ENCODE measurements at regions not wholly inside any gene's neighbourhood (a gene's known extent, or its start where the extent isn't known, plus 50 kb on each side); places are given as distances from the start of the nearest gene placed in this dataset.

GRCh38 chr6:81666481-81666880 is 86.0 kb downstream of the TENT5A start:
- Histone ChIP-seq H3K9ac (no peak overlapping the region), H4K20me1 (no peaks in the 10 kb centered on the region), H3K27me3 (no peaks in the 10 kb centered on the region), H3K27ac (no peak overlapping the region), H3K4me1 (no peaks in the 10 kb centered on the region), H3K36me3 (no peaks in the 10 kb centered on the region), H3K4me3 (no peak overlapping the region), H3K4me2 (no peak overlapping the region), H3K9me3 (replicated peaks in 1 of 11) (no peaks in the 10 kb centered on the region)
- no peak for TF ChIP-seq Cebpa-rat (IDR thresholded peaks at IDR 0.05)

GRCh38 chr6:81656231-81656630 is 96.2 kb downstream of the TENT5A start:
- Histone ChIP-seq H3K9ac (no peak overlapping the region), H3K9me3 (replicated peaks in 1 of 11) (no peaks in the 10 kb centered on the region), H3K27me3 (no peaks in the 10 kb centered on the region), H3K4me1 (no peaks in the 10 kb centered on the region), H3K36me3 (no peaks in the 10 kb centered on the region), H3K4me3 (no peak overlapping the region), H3K27ac (no peak overlapping the region), H3K4me2 (no peak overlapping the region), H4K20me1 (no peaks in the 10 kb centered on the region)
- no peak for TF ChIP-seq Cebpa-rat (IDR thresholded peaks at IDR 0.05)

GRCh38 chr6:81655696-81656095 is 96.8 kb downstream of the TENT5A start:
- H3K9ac ChIP-seq, result no peak overlapping the region
- H3K27ac ChIP-seq, result no peak overlapping the region
- H3K4me1 ChIP-seq, result no peaks in the 10 kb centered on the region
- H3K4me2 ChIP-seq, result no peak overlapping the region
- H3K9me3 ChIP-seq (replicated peaks in 1 of 11), result no peaks in the 10 kb centered on the region
- H3K27me3 ChIP-seq, result no peaks in the 10 kb centered on the region
- no peaks in the 10 kb centered on the region for H3K36me3 ChIP-seq
- no peak for TF ChIP-seq Cebpa-rat (IDR thresholded peaks at IDR 0.05)
- no peaks in the 10 kb centered on the region for H4K20me1 ChIP-seq
- no peak overlapping the region for H3K4me3 ChIP-seq

- Histone ChIP-seq H3K27ac (no peak overlapping the region), H4K20me1 (no peaks in the 10 kb centered on the region), H3K27me3 (no peaks in the 10 kb centered on the region), H3K4me1 (no peaks in the 10 kb centered on the region), H3K4me2 (no peak overlapping the region), H3K9me3 (replicated peaks in 1 of 11) (no peaks in the 10 kb centered on the region), H3K4me3 (no peak overlapping the region), H3K9ac (no peak overlapping the region), H3K36me3 (no peaks in the 10 kb centered on the region)
- no peak for TF ChIP-seq Cebpa-rat (IDR thresholded peaks at IDR 0.05)
These were observed 104.0 kb downstream of the TENT5A start for GRCh38 chr6:81648502-81648901.

GRCh38 chr6:81643156-81643555 is 109.3 kb downstream of the TENT5A start:
- no peak overlapping the region for H3K4me2 ChIP-seq
- no peaks in the 10 kb centered on the region for H3K9me3 ChIP-seq (replicated peaks in 1 of 11)
- H3K27ac ChIP-seq, result no peak overlapping the region
- H3K27me3 ChIP-seq, result no peaks in the 10 kb centered on the region
- H3K9ac ChIP-seq, result no peak overlapping the region
- no peaks in the 10 kb centered on the region for H3K36me3 ChIP-seq
- no peak for TF ChIP-seq Cebpa-rat (IDR thresholded peaks at IDR 0.05)
- no peaks in the 10 kb centered on the region for H4K20me1 ChIP-seq
- no peak overlapping the region for H3K4me3 ChIP-seq
- H3K4me1 ChIP-seq, result no peaks in the 10 kb centered on the region

GRCh38 chr6:81640891-81641290 is 111.6 kb downstream of the TENT5A start:
- no peaks in the 10 kb centered on the region for H3K4me1 ChIP-seq
- no peaks in the 10 kb centered on the region for H3K9me3 ChIP-seq (replicated peaks in 1 of 11)
- no peak for TF ChIP-seq Cebpa-rat (IDR thresholded peaks at IDR 0.05)

GRCh38 chr6:81640126-81640525 is 112.4 kb downstream of the TENT5A start:
- Histone ChIP-seq H3K36me3 (no peaks in the 10 kb centered on the region), H3K9me3 (replicated peaks in 1 of 11) (no peaks in the 10 kb centered on the region), H3K27ac (no peak overlapping the region)

More at GRCh38 chr6:81640891-81641290, 111.6 kb downstream of the TENT5A start:
- Histone ChIP-seq H3K27ac (no peak overlapping the region), H3K4me2 (no peak overlapping the region), H3K4me3 (no peak overlapping the region), H3K36me3 (no peaks in the 10 kb centered on the region), H3K27me3 (no peaks in the 10 kb centered on the region), H3K9ac (no peak overlapping the region), H4K20me1 (no peaks in the 10 kb centered on the region)

GRCh38 chr6:81638366-81638765 is 114.1 kb downstream of the TENT5A start:
- TF ChIP-seq Cebpa-rat (IDR thresholded peaks at IDR 0.05), result no peak
- Histone ChIP-seq H3K36me3 (no peaks in the 10 kb centered on the region), H3K9ac (no peak overlapping the region), H3K4me1 (no peaks in the 10 kb centered on the region), H3K4me3 (no peak overlapping the region), H3K9me3 (replicated peaks in 1 of 11) (no peaks in the 10 kb centered on the region), H4K20me1 (no peaks in the 10 kb centered on the region), H3K27ac (no peak overlapping the region), H3K4me2 (no peak overlapping the region), H3K27me3 (no peaks in the 10 kb centered on the region)

More at GRCh38 chr6:81640126-81640525, 112.4 kb downstream of the TENT5A start:
- no peak overlapping the region for H3K9ac ChIP-seq
- no peak overlapping the region for H3K4me2 ChIP-seq
- no peak overlapping the region for H3K4me3 ChIP-seq
- no peaks in the 10 kb centered on the region for H3K4me1 ChIP-seq
- no peaks in the 10 kb centered on the region for H3K27me3 ChIP-seq
- no peak for TF ChIP-seq Cebpa-rat (IDR thresholded peaks at IDR 0.05)
- H4K20me1 ChIP-seq, result no peaks in the 10 kb centered on the region

- H3K27me3 ChIP-seq, result no peaks in the 10 kb centered on the region
- H3K27ac ChIP-seq, result no peak overlapping the region
- no peak overlapping the region for H3K4me3 ChIP-seq
- no peaks in the 10 kb centered on the region for H3K4me1 ChIP-seq
- 0 out of 22 replicates have a peak, but pooled peaks of 1 of the 11 experiments have one; percentile 20 for TF ChIP-seq Cebpa-rat (IDR thresholded peaks at IDR 0.05)
- no peaks in the 10 kb centered on the region for H3K9me3 ChIP-seq (replicated peaks in 1 of 11)
- no peaks in the 10 kb centered on the region for H4K20me1 ChIP-seq
- no peaks in the 10 kb centered on the region for H3K36me3 ChIP-seq
- no peak overlapping the region for H3K9ac ChIP-seq
- H3K4me2 ChIP-seq, result no peak overlapping the region
These were observed 115.4 kb downstream of the TENT5A start for GRCh38 chr6:81636930-81637568.

- H3K36me3 ChIP-seq, result no peaks in the 10 kb centered on the region
- no peak overlapping the region for H3K27ac ChIP-seq
- H3K27me3 ChIP-seq, result no peaks in the 10 kb centered on the region
- no peaks in the 10 kb centered on the region for H3K4me1 ChIP-seq
- no peaks in the 10 kb centered on the region for H4K20me1 ChIP-seq
- TF ChIP-seq Cebpa-rat (IDR thresholded peaks at IDR 0.05), result no peak
- no peak overlapping the region for H3K9ac ChIP-seq
- H3K9me3 ChIP-seq (replicated peaks in 1 of 11), result peaks cover 0 to 12% (median 0%) of the 10 kb centered on the region in 11 experiments; a peak in 7 of 22 replicates
- no peak overlapping the region for H3K4me3 ChIP-seq
- H3K4me2 ChIP-seq, result no peak overlapping the region
These were observed 118.2 kb downstream of the TENT5A start for GRCh38 chr6:81634155-81634880.
